WTC11 (cell line): ENCODE measurements at regions not wholly inside any gene's neighbourhood (a gene's known extent, or its start where the extent isn't known, plus 50 kb on each side); places are given as distances from the start of the nearest gene placed in this dataset.

ENCODE experiments used
- ATAC-seq: fragments of 200-7000 bp; cut with Tn5 transposase; 2 replicates; pipeline ENCODE4 v1.10.0; 2021; ENCODE audit warnings: mild to moderate bottlenecking, moderate library complexity
- CTCF ChIA-PET: fragments of 300-600 bp; sonication (Branson Sonifier 250); formaldehyde crosslinking; loops from one replicate; lab custom pipeline; 2021; ENCODE audit warnings: antibody characterized with exemption; lab: Charles Lee
- POLR2A ChIA-PET: fragments of 350-600 bp; sonication (Branson Sonifier 250); formaldehyde crosslinking; loops from one replicate; lab custom pipeline; 2021; ENCODE audit warnings: antibody characterized with exemption; lab: Charles Lee
- DNase-seq: peaks from one replicate; pipeline ENCODE4 v3.0.0; 2021; ENCODE audit warnings: low spot score
- H3K27ac Mint-ChIP-seq: 2 replicates; pipeline ENCODE4 v1.8.0; 2021; ENCODE audit warnings: mixed read lengths
- H3K27me3 Mint-ChIP-seq: 2 replicates; pipeline ENCODE4 v1.8.0; 2021; ENCODE audit warnings: low read depth, mild to moderate bottlenecking, moderate library complexity, mixed read lengths
- H3K36me3 Mint-ChIP-seq: 2 replicates; pipeline ENCODE4 v1.8.0; 2021; ENCODE audit warnings: mixed read lengths
- H3K4me1 Mint-ChIP-seq: 2 replicates; pipeline ENCODE4 v1.8.0; 2022; ENCODE audit warnings: mixed read lengths
- H3K4me3 Mint-ChIP-seq: 2 replicates; pipeline ENCODE4 v1.8.0; 2021; ENCODE audit warnings: mild to moderate bottlenecking, moderate library complexity, mixed read lengths
- H3K9me3 Mint-ChIP-seq: 2 replicates; pipeline ENCODE4 v1.8.0; 2021; ENCODE audit warnings: mixed read lengths
- ATF6 ChIP-seq: sonication (generic); formaldehyde crosslinking; IDR thresholded peaks from 2 replicates; pipeline ENCODE4 v1.8.1; 2023; ENCODE audit warnings: mild to moderate bottlenecking, missing genetic modification reagents
- CBFB ChIP-seq: sonication (generic); formaldehyde crosslinking; IDR thresholded peaks from 2 replicates; pipeline ENCODE4 v1.8.1; 2022; ENCODE audit warnings: mild to moderate bottlenecking, low read depth, missing genetic modification reagents
- CTCF ChIP-seq: fragments of 200-600 bp; IDR thresholded peaks from 2 replicates; pipeline ENCODE4 v1.8.0; 2022; ENCODE audit warnings: antibody characterized with exemption
- E2F1 ChIP-seq: sonication (generic); formaldehyde crosslinking; IDR thresholded peaks from 2 replicates; pipeline ENCODE4 v1.8.0; 2022; ENCODE audit warnings: mild to moderate bottlenecking, missing genetic modification reagents
- FOXP4 ChIP-seq: sonication (generic); formaldehyde crosslinking; IDR thresholded peaks from 2 replicates; pipeline ENCODE4 v1.8.0; 2022; ENCODE audit warnings: mild to moderate bottlenecking, missing genetic modification reagents
- MAX ChIP-seq: sonication (generic); formaldehyde crosslinking; IDR thresholded peaks from 2 replicates; pipeline ENCODE4 v1.8.0; 2022; ENCODE audit warnings: mild to moderate bottlenecking, missing genetic modification reagents
- NFATC4 ChIP-seq: fragments of 250-450 bp; sonication (Bioruptor Pico); IDR thresholded peaks from 2 replicates; pipeline ENCODE4 v1.9.0; 2021; ENCODE audit warnings: mild to moderate bottlenecking
- NR2C2 ChIP-seq: sonication (generic); formaldehyde crosslinking; IDR thresholded peaks from 2 replicates; pipeline ENCODE4 v1.8.0; 2022; ENCODE audit warnings: mild to moderate bottlenecking, missing genetic modification reagents
- NR3C1 ChIP-seq: sonication (generic); formaldehyde crosslinking; conservative IDR thresholded peaks from 2 replicates; pipeline ENCODE4 v1.8.1; 2023; ENCODE audit warnings: low read depth, mild to moderate bottlenecking, missing genetic modification reagents
- PRDM15 ChIP-seq: sonication (generic); formaldehyde crosslinking; IDR thresholded peaks from 2 replicates; pipeline ENCODE4 v1.8.0; 2022; ENCODE audit warnings: missing genetic modification reagents
- RORB ChIP-seq: fragments of 250-450 bp; sonication (Bioruptor Pico); IDR thresholded peaks from 2 replicates; pipeline ENCODE4 v1.9.0; 2021; ENCODE audit warnings: mild to moderate bottlenecking
- SP1 ChIP-seq: sonication (generic); formaldehyde crosslinking; conservative IDR thresholded peaks from 2 replicates; pipeline ENCODE4 v1.8.1; 2022; ENCODE audit warnings: missing genetic modification reagents
- TEAD1 ChIP-seq: sonication (generic); formaldehyde crosslinking; IDR thresholded peaks from 2 replicates; pipeline ENCODE4 v1.8.0; 2022; ENCODE audit warnings: mild to moderate bottlenecking, missing genetic modification reagents
- ZNF232 ChIP-seq: sonication (generic); formaldehyde crosslinking; IDR thresholded peaks from 2 replicates; pipeline ENCODE4 v1.8.0; 2022; ENCODE audit warnings: mild to moderate bottlenecking, missing genetic modification reagents

GRCh38 chr2:172179045-172179701 lies 76.5 kb upstream of the DLX2 start (continued):
- TF ChIP-seq E2F1 (CRISPR knock-in tag): no peak
- TF ChIP-seq CBFB: no peak
- no peak for TF ChIP-seq RORB (CRISPR knock-in tag)
- no peak for TF ChIP-seq ATF6
- TF ChIP-seq CTCF: no peak
- no peak for TF ChIP-seq ZNF232 (CRISPR knock-in tag)
- no peak for TF ChIP-seq NFATC4 (CRISPR knock-in tag)
- no peak for TF ChIP-seq NR3C1
- no peak for TF ChIP-seq PRDM15

GRCh38 chr2:172181840-172182239 lies 79.1 kb upstream of the DLX2 start:
- Mint-ChIP-seq H3K4me3 (no peak overlapping the region), H3K36me3 (peaks cover 13% of the 10 kb centered on the region), H3K9me3 (peaks cover 19% of the 10 kb centered on the region), H3K27ac (no peak overlapping the region), H3K27me3 (peaks cover 52% of the 10 kb centered on the region), H3K4me1 (peaks cover 27% of the 10 kb centered on the region)
- ChIA-PET CTCF (interaction anchor here (0.9 to 6.0 kb wide), 3 partner anchors 9 to 493 kb away, joined by 3 to 31 read pairs (median 3); no protein-coding TSS in a partner anchor), POLR2A (no interaction called here)
- DNase-seq (peak; percentile 31), ATAC-seq (peak; percentile 98)
- TF ChIP-seq MAX (CRISPR knock-in tag) (peak; percentile 46; the same call in 1 of the 2 replicates), FOXP4 (CRISPR knock-in tag) (peak; percentile 76; the same call in 1 of the 2 replicates), TEAD1 (CRISPR knock-in tag) (peak; percentile 85; the same call in 1 of the 2 replicates), SP1 (0 out of 2 replicates have a peak, but pooled peaks have one; percentile 34), NR2C2 (no peak)
